NCI-H187 (cell line): ENCODE measurements at regions not wholly inside any gene's neighbourhood (a gene's known extent, or its start where the extent isn't known, plus 50 kb on each side); places are given as distances from the start of the nearest gene placed in this dataset.
"Not testable (repeated sequence)": the region's sequence is repeated elsewhere in the genome, so short reads cannot be mapped to it uniquely, and the experiment has no call there.

Experiments used
- DNase-seq, 2 experiments: peaks; one replicate each; lab custom pipeline; 2025; lab: John Stamatoyannopoulos, UW

DNA sequence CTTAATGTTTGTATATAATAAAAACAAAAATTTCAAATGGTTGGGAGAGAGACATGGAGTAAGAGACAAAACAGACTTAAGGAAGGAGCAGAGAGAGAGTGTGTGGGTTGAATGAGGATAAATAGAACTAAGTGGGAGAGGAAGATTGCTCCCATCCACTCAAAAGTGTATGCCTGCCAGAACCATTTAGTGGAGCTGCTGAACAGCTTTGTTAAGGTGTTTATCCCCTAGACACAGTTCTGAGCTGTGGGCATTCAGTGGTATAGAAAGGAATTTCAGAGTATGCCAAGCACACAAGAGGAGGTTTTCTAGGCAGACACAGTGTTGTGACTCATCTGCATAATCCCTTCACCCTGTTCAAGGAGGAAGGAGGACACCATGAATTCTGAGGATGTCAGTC lies 508.6 kb upstream of the EPHA5 start:
- DNase-seq: no peak

DNA sequence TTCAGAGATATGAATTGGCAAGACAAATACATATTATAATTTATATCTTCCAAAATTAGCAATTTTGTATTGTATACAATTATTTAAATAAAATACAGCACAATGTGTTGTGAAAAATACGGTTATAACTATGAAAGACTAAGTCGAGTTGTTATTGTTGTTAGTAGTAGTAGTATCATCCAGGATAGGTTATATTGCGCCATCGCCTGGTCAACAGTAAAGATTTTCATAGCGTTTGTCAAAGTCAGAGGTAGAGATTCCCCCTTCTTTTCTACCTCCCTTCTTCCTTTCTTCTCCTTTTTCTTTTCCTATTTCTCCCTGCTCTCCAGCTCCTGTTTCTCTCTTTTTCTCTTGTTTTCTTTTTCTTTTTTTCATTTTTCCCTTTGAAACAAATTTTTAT lies 499.1 kb upstream of the EPHA5 start:
- DNase-seq: no peak

DNA sequence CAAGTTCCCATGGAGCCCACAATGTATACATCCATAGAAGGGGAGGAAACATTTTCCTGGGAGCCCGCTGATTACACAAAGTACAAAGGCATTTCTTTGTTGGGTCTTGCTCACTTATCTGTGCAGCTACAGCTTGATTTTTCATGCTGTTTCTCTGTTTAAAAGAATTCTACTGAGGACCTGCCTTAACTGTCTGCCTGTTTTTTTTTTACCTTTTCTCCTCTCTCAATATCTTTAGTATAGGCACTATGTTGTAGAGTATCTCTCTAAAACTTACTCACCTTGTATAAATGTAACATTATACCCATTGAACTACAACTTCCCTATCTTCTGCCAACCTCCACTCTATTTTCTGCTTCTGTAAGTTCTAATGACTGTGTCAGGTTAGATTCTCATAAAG lies 494.6 kb upstream of the EPHA5 start:
- no peak for DNase-seq

DNA sequence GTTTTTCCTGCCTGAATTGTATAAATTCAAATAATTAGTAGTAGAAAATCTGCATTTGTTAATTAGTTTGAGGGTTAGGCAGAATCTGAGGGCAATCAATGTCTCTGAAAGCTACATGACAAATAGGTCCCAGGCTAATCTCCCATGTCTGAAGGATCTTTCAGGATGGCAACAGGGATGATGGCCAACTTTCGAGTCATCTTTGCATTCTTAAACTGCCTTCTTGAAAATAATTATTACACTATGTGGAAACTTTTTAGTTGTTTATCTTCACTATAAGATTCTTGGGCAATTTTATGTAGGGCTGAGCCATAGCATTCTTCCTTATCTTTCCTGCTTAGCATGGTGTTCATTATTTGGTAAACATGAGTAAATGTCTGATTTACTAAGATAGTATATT lies 490.3 kb upstream of the EPHA5 start:
- DNase-seq: no peak

DNA sequence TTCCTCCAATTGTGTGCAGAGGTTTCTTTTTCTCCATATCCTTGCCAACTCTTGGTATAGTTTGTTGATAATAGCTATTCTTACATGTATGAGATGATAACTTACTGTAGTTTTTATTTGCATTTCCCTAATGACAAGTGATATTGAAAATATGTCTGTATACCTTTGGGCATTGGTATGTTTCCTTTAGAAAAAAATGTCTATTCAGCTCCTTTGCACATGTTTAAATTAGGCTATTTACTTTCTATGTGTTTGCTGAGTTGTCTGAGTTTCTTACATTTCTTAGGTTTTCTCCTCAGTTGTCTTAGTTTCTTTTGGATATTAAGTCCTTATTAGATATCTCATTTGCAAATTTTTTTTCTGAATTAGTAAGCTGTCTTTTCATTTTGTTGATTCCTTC lies 487.3 kb upstream of the EPHA5 start:
- no peak for DNase-seq

DNA sequence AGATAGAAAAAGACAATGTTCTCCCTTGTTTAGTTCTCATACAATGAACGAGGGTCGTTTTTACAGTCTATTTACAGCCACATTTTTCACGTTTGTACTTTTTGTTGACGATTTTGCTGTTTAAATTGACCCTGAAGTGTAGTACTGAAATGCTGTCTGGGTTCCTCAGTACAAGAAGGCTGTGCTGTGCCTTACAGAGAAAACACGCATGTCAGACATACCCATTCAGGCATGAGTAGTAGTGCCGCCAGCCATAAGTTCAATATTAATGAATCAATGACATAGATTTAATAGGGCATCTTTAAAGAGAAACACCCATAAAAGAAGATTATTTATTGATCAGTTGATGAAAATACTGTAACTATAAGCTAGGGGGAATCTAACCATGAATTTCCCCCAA lies 459.8 kb upstream of the EPHA5 start:
- no peak for DNase-seq

DNA sequence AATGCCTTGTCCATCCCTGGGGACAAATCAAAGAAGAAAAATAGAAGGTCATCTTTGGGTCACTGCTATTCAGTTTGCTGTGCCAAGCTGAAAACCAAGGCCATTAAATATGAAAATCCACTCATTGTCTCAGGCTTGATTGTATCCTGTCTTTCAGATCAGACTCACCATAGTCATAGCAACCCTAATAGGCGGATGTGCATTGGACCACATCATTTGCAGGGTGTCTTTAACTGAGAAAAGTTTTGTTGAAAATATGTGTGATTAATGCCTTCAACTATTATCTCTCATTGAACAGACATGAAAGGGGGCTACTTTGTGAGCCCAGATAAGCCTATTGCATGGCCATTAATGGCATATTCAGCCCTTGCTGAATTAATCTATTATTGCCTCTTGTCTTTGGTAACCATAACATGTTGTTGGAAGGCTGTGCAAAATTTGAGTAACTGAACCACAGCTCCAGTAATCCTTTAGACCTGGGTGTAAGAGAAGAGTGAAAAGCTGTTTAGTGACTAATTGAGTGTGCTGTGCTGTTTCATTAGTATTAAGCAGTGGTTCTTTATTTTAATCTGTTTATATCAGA lies 453.6 kb upstream of the EPHA5 start:
- no peak for DNase-seq

DNA sequence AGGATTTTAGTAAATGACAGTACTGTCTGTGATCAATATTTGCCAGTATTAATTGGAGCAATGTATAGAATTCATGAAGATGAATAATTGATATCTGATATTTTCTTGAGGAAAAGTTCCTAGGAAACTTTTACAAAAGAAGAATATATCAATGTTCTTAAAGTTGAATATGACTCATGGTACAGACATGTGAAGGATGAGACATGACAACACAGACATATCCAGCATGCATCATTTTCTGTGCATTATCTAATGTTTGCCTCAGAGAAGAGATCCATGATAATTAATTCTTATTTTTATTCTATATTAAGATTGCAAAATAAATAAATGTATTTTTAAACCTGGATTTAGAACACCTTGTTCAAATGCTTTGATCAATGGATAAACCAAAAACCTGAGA lies 452.9 kb upstream of the EPHA5 start:
- no peak for DNase-seq

DNA sequence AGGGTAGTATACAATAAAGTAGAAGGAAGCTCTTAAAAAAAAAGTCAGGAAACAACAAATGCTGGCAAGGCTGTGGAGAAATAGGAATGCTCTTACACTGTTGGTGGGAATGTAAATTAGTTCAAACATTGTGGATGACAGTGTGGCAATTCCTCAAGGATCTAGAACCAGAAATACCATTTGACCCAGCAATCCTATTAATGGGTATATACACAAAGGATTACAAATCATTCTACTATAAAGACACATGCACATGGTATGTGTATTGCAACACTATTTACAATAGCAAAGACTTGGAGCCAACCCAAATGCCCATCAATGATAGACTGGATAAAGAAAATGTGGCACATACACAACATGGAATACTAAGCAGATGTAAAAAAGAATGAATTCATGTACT lies 444.9 kb upstream of the EPHA5 start:
- DNase-seq: not testable (repeated sequence)

DNA sequence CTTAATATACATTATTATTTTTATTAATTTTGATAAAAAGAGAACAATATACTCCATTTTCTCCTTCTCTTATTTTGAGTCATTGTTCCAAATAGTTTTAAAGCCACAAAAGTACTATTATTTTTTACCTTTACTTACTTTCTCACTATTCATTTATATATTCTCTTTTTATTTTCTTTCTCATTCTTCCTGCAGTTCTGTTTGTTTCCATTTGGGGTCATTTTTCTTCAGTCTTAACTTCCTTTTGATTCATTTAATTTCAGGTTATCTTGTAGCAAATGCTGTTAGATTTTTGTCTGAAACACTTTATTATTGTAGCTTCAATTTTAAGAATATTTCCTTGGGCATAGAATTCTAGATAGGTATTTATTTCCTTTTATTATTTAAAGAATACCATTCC lies 438.6 kb upstream of the EPHA5 start:
- no peak for DNase-seq

DNA sequence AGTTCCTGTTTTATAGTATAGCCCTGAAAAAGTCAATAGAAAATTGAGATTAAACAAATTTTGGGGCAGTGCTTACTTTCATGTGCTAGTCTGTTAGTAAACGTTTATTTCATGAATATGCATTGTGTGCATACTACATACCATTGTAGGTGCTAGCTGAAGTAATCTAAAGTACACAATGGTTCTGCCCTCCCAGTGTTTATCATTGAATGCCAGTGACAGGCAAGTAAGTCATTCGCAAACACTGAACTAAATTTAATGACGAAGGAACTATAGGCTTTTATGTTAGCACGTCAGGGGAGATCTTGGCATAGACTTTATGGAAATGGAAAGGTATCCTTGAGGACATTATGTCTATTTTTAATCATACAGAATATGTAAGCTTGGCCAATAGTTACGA lies 426.9 kb upstream of the EPHA5 start:
- DNase-seq: no peak

DNA sequence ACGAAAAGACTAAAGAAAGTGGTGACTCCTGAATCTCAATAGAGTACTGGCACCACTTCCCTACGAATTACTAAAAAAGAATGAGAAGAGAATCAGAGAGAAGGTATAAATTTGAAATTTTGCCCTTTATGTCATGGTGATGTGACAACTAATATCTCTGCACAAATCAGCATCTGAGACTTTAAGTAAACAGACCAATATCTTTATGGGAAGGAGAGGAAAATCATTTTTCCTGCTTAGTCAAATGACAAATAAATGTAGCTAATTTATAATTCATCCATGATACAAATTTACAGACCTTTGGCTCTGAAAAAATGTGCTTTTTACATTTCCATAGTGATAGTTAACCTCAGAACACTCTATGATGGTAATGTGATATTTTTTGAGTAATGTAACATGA lies 424.8 kb upstream of the EPHA5 start:
- no peak for DNase-seq

DNA sequence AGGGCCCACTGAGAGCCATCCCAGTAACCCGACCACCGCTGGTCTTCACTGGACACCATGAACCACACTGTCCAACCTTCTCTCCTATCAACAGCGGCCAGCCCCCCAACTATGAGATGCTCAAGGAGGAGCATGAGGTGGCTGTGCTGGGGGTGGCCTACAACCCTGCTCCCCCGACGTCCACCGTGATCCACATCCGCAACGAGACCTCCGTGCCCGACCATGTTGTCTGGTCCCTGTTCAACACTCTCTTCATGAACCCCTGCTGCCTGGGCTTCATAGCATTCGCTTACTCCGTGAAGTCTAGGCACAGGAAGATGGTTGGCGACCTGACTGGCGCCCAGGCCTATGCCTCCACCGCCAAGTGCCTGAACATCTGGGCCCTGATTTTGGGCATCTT lies 423.8 kb upstream of the EPHA5 start:
- DNase-seq: no peak

DNA sequence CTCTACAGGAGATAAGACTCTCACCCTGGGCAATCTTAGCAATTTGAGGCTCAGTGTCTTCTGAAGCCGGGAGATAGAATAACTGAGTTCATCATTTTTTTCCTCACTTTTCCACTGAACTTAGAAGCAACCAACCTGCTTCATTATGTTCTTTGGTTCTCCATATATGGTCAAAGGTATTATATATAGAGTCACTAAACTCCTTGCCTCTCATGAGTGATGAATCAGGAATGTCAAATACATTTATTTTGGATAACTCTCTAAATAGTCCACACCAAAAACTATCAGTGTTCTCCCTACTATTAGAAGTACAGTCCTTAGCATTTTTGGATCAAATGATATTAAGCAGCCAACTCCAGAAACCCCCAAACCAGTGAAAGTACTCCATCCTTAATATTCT lies 421.5 kb upstream of the EPHA5 start:
- DNase-seq: no peak

DNA sequence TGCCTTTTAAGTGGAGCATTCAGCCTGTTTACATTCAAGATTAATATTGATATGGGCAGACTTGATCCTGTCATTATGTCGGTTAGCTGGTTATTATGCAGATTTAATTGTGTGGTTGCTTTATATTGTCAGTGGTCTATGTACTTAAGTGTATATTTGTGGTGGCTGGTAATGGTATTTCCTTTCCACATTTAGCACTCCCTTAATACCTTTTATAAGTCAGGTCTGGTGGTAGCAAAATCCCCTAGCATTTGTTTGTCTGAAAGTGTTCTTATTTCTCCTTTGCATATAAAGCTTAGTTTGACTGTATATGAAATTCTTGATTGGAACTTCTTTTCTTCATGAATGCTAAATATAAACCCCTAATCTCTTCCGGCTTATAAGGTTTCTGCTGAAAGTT lies 403.7 kb upstream of the EPHA5 start:
- DNase-seq: no peak

DNA sequence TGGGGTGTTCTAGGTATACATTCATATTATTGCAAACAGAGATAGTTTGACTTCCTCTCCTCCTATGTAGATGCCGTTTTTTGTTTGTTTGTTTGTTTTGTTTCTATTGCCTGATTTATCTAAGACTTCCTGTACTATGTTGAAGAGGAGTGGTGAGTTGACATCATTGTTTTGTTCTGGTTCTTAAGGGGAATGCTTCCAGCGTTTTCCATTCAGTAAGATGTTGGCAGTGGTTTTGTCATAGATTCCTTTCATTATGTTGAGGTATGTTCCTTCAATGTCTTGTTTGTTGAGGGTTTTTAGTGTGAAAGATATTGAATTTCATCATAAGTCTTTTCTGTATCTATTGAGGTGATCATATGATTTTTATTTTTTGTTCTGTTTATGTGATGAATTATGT lies 401.6 kb upstream of the EPHA5 start:
- DNase-seq: no peak

DNA sequence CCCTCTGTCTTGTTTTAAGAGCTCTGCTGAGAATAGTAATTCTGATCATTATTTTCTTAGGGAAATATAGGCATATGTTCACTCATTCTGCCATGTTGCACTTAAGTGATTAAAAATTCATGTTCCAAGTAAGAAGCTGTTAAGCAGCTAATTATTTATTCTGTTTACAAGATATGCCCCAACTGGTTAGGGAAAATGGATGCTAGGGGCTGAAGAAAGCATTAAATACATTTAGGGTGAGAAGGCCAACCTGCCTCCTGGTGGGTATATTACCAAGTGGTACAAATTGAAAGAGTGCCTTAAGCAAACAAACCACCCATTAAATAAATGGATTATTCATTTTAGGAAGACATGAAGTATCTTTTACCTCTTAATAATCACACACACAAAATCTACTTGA lies 392.6 kb upstream of the EPHA5 start:
- DNase-seq: no peak

DNA sequence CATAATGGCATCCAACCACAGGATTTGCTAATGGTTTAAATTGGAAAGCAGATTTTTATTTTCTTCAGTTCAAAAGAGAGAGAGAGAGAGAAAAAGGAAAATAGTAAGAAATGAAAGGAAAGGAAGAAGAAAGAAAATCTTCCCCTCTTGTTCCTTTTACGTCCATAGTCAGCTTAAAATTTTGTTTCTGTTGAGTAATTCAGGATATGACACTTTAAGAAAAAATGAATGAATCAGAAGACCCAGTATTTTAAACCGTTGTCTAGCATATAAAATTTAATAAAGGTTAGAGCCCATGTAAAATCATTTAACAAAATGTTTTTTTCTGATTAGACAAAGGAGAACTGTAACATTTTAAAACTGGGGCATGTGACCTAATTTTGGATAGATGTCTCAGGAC lies 391.8 kb upstream of the EPHA5 start:
- no peak for DNase-seq

DNA sequence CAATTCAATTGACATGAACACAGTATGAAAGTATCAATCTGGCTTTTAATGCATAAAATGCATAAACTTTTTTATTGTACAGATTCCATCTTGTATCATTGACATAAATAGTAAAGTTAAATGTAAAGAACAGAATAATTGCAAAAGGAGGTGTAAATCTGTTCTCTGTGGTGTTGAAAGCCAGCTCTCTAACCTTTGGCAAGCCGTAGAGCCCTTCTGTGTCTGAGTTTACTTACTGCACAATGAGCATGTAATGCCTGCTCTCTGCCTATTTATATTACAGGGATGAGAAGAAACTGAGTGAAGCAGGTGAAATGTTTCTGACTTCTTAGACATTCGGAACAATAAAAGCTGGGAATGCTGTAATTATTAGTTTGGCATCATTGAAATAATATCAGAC lies 389.3 kb upstream of the EPHA5 start:
- no peak for DNase-seq

DNA sequence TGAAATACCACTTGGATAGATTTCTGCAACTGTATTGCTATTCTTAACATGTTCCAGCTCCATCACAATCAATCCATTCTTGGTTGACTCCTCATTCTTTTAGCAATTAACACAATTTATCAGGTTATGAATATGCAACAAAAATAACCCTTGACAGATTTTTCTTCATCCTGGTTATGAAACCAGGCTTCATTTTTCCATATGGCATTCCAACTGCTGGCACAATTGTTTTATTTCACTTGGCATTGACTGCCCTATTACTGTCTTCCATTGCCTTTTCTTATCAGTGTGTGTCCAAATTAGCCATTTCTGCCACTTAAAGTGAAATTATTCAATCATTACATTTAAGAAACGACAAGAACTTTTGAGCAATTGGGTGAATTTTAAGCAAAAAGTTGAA lies 388.8 kb upstream of the EPHA5 start:
- no peak for DNase-seq

DNA sequence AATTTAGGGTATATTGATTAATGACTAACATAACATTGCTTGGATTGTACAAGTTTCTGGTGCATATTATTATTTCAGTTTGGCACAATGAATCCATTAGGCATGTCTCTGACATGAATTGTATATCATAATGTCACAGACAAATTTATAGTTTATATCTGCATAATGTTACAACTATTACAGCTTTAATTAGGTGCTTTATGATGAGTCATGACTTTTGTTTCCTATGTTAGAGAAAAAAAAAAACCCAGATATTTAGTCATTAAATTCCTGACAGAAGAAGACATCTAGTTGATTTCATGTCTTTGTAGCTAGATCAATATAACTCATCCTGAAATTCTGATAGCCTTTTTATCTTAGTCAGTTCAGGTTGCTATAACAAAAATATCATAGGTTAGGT lies 385.7 kb upstream of the EPHA5 start:
- no peak for DNase-seq

DNA sequence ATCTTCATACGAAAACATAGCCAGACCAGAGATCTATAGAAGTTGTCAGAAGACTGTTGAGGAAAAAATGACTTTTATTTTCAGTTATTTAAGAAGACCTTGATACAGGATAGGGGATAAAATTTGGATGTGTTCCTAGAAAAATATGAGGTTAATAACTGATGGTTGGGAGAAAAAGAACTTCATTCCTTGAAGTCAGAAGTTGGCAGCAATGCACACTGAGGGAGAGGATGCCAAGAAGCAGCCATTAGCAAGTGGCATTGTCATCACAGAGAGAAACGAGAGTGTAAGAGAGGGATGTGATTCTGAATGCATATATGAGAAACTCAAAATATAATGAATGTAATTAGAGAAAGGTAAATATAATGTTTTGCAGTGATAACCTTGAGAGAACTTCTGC lies 382.1 kb upstream of the EPHA5 start:
- no peak for DNase-seq

DNA sequence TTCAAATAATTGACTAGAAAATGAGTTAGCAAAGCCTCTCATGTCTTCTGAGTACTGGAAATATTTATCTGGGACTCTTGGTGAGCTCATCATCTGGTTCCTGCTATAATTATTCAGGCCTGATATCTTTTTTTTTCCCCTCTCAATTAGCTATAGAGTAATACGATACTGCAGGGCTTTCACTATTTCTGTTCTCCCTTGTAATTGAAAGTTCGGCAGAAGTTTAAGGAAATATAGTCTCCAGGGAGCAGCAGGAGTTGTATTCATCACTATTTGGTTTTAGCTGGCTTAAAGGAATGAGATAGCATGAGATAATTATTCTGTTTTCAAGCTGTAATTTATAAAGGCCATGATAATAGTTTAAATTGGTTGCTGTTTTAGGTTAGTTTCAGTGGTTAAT lies 378.6 kb upstream of the EPHA5 start:
- DNase-seq: no peak

DNA sequence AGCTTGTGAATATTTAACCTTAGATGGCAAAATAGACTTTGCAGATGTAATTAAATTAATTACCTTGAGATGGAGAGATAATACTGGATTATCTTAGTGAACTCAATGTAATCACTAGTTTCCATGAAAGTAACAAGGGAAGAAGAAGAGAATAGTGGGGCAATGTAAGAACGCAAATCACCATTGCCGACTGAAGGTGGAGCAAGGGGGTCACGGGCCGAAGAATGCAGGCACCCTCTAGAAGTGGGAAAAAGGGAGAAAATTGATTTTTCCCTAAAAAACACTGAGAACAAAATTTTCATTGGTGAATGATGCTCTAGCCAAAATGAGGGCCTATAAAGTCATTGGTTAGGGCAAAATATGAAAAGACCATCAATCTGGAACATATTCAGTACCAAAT lies 375.6 kb upstream of the EPHA5 start:
- no peak for DNase-seq

DNA sequence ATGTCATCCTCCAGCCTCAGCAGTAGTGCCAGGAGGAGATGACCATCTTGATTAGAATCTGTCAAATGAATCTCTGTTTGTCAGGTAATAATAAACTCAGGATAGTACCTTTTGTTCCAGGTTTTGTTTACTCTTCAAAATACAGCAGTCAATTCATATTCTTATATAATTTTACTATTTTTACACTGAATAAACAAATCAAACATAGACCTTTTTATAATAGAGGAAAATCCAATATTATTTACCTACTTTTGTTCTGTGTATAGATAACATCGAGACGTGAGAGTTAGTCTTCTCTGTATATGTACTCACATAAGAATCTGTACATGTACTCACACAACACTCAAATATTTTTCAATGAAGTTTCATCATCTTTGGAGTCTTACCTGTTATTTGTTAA lies 365.4 kb upstream of the EPHA5 start:
- no peak for DNase-seq
